GM06990 (cell line): ENCODE measurements at regions not wholly inside any gene's neighbourhood (a gene's known extent, or its start where the extent isn't known, plus 50 kb on each side); places are given as distances from the start of the nearest gene placed in this dataset.
"Not testable (repeated sequence)": the region's sequence is repeated elsewhere in the genome, so short reads cannot be mapped to it uniquely, and the experiment has no call there.

Source experiments
- DNase-seq: peaks from one replicate; pipeline ENCODE4 v3.0.0-alpha.2; 2011; ENCODE audit not compliant: insufficient read length; ENCODE audit errors: extremely low read depth
- H3K27me3 ChIP-seq: replicated peaks from 2 replicates; pipeline ENCODE4 v1.6.0; 2011; ENCODE audit warnings: low read length; ENCODE audit not compliant: control insufficient read depth, insufficient read depth
- H3K36me3 ChIP-seq: 2 replicates; pipeline ENCODE4 v1.5.1; 2011; ENCODE audit warnings: low read length; ENCODE audit not compliant: control insufficient read depth, insufficient read depth
- H3K4me3 ChIP-seq: replicated peaks from 2 replicates; pipeline ENCODE4 v1.5.1; 2011; ENCODE audit warnings: low read depth, mild to moderate bottlenecking, control low read depth, low read length
- CTCF ChIP-seq: IDR thresholded peaks from 2 replicates; pipeline ENCODE4 v1.5.1; 2011; ENCODE audit warnings: low read length, control low read depth, mild to moderate bottlenecking, inconsistent platforms; ENCODE audit not compliant: insufficient read depth, poor library complexity, severe bottlenecking

GRCh38 chr5:162268694-162269481 is 201.3 kb downstream of the GABRG2 start:
- Histone ChIP-seq H3K36me3 (no peaks in the 10 kb centered on the region), H3K4me3 (no peak overlapping the region), H3K27me3 (no peaks in the 10 kb centered on the region)
- DNase-seq, result no peak
- no peak for TF ChIP-seq CTCF

- no peaks in the 10 kb centered on the region for H3K27me3 ChIP-seq
- no peak for TF ChIP-seq CTCF
- H3K36me3 ChIP-seq, result no peaks in the 10 kb centered on the region
- H3K4me3 ChIP-seq, result no peak overlapping the region
- DNase-seq, result no peak
Observed at GRCh38 chr5:162272417-162272816, 204.8 kb downstream of the GABRG2 start.

GRCh38 chr5:162274679-162275078 is 207.1 kb downstream of the GABRG2 start:
- Histone ChIP-seq H3K36me3 (no peaks in the 10 kb centered on the region), H3K4me3 (no peak overlapping the region), H3K27me3 (no peaks in the 10 kb centered on the region)
- no peak for DNase-seq
- no peak for TF ChIP-seq CTCF

GRCh38 chr5:162275387-162275786 is 207.8 kb downstream of the GABRG2 start:
- not testable (repeated sequence) for H3K27me3 ChIP-seq, DNase-seq, H3K4me3 ChIP-seq, H3K36me3 ChIP-seq

GRCh38 chr5:162282191-162282590 is 214.6 kb downstream of the GABRG2 start:
- DNase-seq, result no peak
- H3K36me3 ChIP-seq, result no peaks in the 10 kb centered on the region
- no peak overlapping the region for H3K4me3 ChIP-seq
- H3K27me3 ChIP-seq, result no peaks in the 10 kb centered on the region
- TF ChIP-seq CTCF, result no peak

GRCh38 chr5:162283609-162284008 is 216.0 kb downstream of the GABRG2 start:
- TF ChIP-seq CTCF, result no peak
- Histone ChIP-seq H3K27me3 (no peaks in the 10 kb centered on the region), H3K36me3 (no peaks in the 10 kb centered on the region), H3K4me3 (no peak overlapping the region)
- DNase-seq, result no peak
